Hepatocyte (in vitro differentiated cells): ENCODE measurements at regions not wholly inside any gene's neighbourhood (a gene's known extent, or its start where the extent isn't known, plus 50 kb on each side); places are given as distances from the start of the nearest gene placed in this dataset.

Source experiments
- DNase-seq: peaks from one replicate; pipeline ENCODE4 v3.0.0-alpha.2; 2016; ENCODE audit warnings: low spot score
- H2AFZ ChIP-seq: fragments of 200-600 bp; sonication (generic); 2 replicates; pipeline ENCODE4 v1.6.0; 2016; ENCODE audit warnings: antibody characterized with exemption, mild to moderate bottlenecking
- H3K27ac ChIP-seq: fragments of 200-600 bp; sonication (generic); 2 replicates; pipeline ENCODE4 v1.5.1; 2016; ENCODE audit warnings: mild to moderate bottlenecking
- H3K27me3 ChIP-seq: fragments of 200-600 bp; sonication (generic); 2 replicates; pipeline ENCODE4 v1.6.1; 2016
- H3K36me3 ChIP-seq: fragments of 200-600 bp; sonication (generic); replicated peaks from 2 replicates; pipeline ENCODE4 v1.5.1; 2016; ENCODE audit warnings: low read depth; ENCODE audit not compliant: insufficient read depth
- H3K4me1 ChIP-seq: fragments of 200-600 bp; sonication (generic); 2 replicates; pipeline ENCODE4 v1.5.1; 2016; ENCODE audit warnings: mild to moderate bottlenecking, moderate library complexity; ENCODE audit not compliant: insufficient read depth
- H3K4me2 ChIP-seq: fragments of 200-600 bp; sonication (generic); 2 replicates; pipeline ENCODE4 v1.6.0; 2016
- H3K4me3 ChIP-seq: fragments of 200-600 bp; sonication (generic); 2 replicates; pipeline ENCODE4 v1.5.1; 2016; ENCODE audit warnings: mild to moderate bottlenecking
- H3K79me2 ChIP-seq: fragments of 200-600 bp; sonication (generic); 2 replicates; pipeline ENCODE4 v1.6.0; 2017; ENCODE audit warnings: mild to moderate bottlenecking
- H3K9me2 ChIP-seq: fragments of 200-600 bp; sonication (generic); replicated peaks from 2 replicates; pipeline ENCODE4 v1.6.0; 2017; ENCODE audit warnings: mild to moderate bottlenecking; ENCODE audit not compliant: insufficient read depth
- H3K9me3 ChIP-seq: fragments of 200-600 bp; sonication (generic); 2 replicates; pipeline ENCODE4 v1.5.1; 2016; ENCODE audit warnings: low read depth, mild to moderate bottlenecking
- H4K20me1 ChIP-seq: fragments of 200-600 bp; sonication (generic); 2 replicates; pipeline ENCODE4 v1.6.0; 2016; ENCODE audit warnings: mild to moderate bottlenecking; ENCODE audit not compliant: insufficient read depth, poor library complexity, severe bottlenecking
- EZH2 ChIP-seq: fragments of 200-600 bp; sonication (generic); IDR thresholded peaks from 2 replicates; pipeline ENCODE4 v1.6.1; 2016; ENCODE audit warnings: antibody characterized with exemption, mild to moderate bottlenecking, borderline replicate concordance
- EZH2phosphoT487 ChIP-seq: fragments of 200-600 bp; sonication (generic); IDR thresholded peaks from one replicate; pipeline ENCODE4 v1.6.1; 2018; ENCODE audit warnings: antibody characterized with exemption, mild to moderate bottlenecking, low read depth, moderate library complexity; ENCODE audit not compliant: unreplicated experiment, severe bottlenecking
- WGBS: methylation state at CpG from one replicate; pipeline ENCODE4 v1.1.6; 2016; ENCODE audit warnings: low lambda C conversion rate; ENCODE audit errors: missing lambda C conversion rate; 5-methylcytosine and 5-hydroxymethylcytosine counted together
- TF ChIP-seq, protein P1 (sequence below): fragments of 200-600 bp; sonication (generic); IDR thresholded peaks from 2 replicates; pipeline ENCODE4 v1.5.1; 2016; ENCODE audit warnings: antibody characterized with exemption, mild to moderate bottlenecking; ENCODE audit not compliant: poor library complexity

DNA sequence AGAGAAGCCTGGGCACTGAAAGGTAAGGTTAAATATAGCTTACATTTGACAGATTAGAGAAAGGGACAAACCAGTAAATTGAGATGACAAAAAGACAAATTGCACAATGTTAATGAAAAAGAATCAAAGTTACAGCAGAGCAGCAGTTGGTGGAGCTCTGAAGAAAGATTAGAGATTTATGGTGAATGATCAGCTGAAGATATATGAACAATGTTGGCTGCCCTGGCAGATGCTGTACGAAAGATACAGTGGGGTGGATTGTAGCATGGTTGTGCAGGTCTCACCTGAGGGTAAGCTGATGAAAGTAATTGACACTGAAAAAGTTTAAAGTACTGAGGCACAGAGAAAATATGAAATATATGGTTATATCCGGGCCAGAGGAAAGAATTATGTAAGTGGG lies 492.1 kb downstream of the ARHGEF28 start:
- Histone ChIP-seq H3K79me2 (no peaks in the 10 kb centered on the region), H3K9me2 (no peaks in the 10 kb centered on the region), H2AFZ (no peak overlapping the region), H3K27me3 (no peaks in the 10 kb centered on the region), H3K9me3 (no peaks in the 10 kb centered on the region), H3K36me3 (no peaks in the 10 kb centered on the region), H3K27ac (no peak overlapping the region), H3K4me1 (peaks cover 7% of the 10 kb centered on the region), H3K4me2 (no peak overlapping the region), H3K4me3 (no peak overlapping the region), H4K20me1 (no peaks in the 10 kb centered on the region)
- TF ChIP-seq EZH2phosphoT487 (no peak), EZH2 (no peak)
- TF ChIP-seq, protein P1, sequence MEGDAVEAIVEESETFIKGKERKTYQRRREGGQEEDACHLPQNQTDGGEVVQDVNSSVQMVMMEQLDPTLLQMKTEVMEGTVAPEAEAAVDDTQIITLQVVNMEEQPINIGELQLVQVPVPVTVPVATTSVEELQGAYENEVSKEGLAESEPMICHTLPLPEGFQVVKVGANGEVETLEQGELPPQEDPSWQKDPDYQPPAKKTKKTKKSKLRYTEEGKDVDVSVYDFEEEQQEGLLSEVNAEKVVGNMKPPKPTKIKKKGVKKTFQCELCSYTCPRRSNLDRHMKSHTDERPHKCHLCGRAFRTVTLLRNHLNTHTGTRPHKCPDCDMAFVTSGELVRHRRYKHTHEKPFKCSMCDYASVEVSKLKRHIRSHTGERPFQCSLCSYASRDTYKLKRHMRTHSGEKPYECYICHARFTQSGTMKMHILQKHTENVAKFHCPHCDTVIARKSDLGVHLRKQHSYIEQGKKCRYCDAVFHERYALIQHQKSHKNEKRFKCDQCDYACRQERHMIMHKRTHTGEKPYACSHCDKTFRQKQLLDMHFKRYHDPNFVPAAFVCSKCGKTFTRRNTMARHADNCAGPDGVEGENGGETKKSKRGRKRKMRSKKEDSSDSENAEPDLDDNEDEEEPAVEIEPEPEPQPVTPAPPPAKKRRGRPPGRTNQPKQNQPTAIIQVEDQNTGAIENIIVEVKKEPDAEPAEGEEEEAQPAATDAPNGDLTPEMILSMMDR: no peak
- WGBS: 70% methylated on average over 2 of the region's 2 CpGs
- DNase-seq: no peak

DNA sequence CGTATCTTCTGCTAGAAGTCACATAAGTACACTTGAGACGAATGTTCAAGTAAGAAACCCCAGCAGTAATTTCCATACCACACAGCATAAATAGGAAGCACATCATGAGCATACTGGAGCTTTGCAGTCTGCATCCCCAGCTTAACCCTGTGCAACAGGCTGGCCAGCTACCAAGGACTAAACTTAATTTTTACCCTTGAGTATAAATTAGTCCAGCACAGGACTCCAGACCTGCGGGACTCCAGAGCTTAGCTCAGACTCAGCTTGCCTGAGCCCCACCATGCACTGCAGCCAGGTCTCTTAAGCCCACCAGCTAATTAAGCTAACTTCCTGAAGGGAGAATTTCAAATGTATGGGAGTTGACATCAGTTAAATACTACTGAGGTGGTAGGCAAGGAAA lies 491.0 kb downstream of the ARHGEF28 start:
- no peak overlapping the region for H3K27ac ChIP-seq
- TF ChIP-seq EZH2phosphoT487 (no peak), EZH2 (no peak)
- TF ChIP-seq, protein P1: no peak
- H3K9me2 ChIP-seq: no peaks in the 10 kb centered on the region
- no peaks in the 10 kb centered on the region for H3K79me2 ChIP-seq
- no peaks in the 10 kb centered on the region for H3K36me3 ChIP-seq
- no peak overlapping the region for H3K4me3 ChIP-seq
- H3K9me3 ChIP-seq: no peaks in the 10 kb centered on the region
- peaks cover 17% of the 10 kb centered on the region for H3K4me1 ChIP-seq
- no peaks in the 10 kb centered on the region for H3K27me3 ChIP-seq
- no peak overlapping the region for H3K4me2 ChIP-seq
- no peak for DNase-seq
- no peak overlapping the region for H2AFZ ChIP-seq
- WGBS: 79% methylated on average over 3 of the region's 3 CpGs
- H4K20me1 ChIP-seq: no peaks in the 10 kb centered on the region

DNA sequence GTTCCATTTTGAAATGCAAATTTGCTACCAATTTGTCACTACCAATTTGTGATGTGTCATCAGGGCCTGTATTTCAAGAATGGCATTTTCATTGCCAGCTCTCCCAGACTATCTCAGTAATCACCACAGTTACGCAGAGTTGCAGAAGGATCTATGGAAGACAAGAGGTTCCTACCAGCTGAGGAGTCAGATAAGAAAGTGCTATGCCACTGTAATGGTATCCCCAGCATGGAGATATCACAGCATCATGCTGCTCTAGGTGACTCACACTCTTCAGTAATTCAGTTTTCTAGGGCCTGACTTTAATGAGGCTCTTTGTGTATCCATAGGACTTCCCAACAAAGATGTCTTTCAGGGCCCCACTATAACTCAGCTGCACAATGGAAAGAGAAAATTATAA lies 490.3 kb downstream of the ARHGEF28 start:
- WGBS: 100% methylated on average over 1 of the region's 1 CpG
- no peak for DNase-seq
- H3K36me3 ChIP-seq: no peaks in the 10 kb centered on the region
- H3K4me1 ChIP-seq: peaks cover 19% of the 10 kb centered on the region
- H3K4me3 ChIP-seq: no peak overlapping the region
- H2AFZ ChIP-seq: no peak overlapping the region
- H3K27me3 ChIP-seq: no peaks in the 10 kb centered on the region
- no peaks in the 10 kb centered on the region for H4K20me1 ChIP-seq
- H3K9me2 ChIP-seq: no peaks in the 10 kb centered on the region
- no peaks in the 10 kb centered on the region for H3K79me2 ChIP-seq
- H3K4me2 ChIP-seq: no peak overlapping the region
- H3K27ac ChIP-seq: no peak overlapping the region
- no peaks in the 10 kb centered on the region for H3K9me3 ChIP-seq
- TF ChIP-seq EZH2: no peak
- TF ChIP-seq EZH2phosphoT487: no peak
- TF ChIP-seq, protein P1: no peak

DNA sequence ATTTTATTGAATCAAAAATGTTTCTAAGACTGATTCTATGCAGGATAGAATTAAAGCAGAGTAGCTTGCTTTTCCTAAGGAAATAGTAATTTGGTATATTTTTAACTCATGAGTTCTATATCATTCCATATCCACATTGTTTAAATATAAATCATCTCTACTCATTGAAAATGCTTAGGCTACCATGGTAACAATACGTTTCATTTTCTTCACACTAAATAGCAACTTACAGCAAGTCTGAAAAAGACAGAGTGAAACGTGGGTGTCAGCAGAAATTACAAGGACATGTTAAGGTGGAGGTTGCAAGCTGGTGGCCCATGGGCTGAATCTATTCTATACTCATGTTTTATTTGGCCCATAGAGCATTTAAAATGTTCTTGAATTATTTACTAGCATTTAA lies 487.9 kb downstream of the ARHGEF28 start:
- no peaks in the 10 kb centered on the region for H3K36me3 ChIP-seq
- H3K27me3 ChIP-seq: no peaks in the 10 kb centered on the region
- H3K4me1 ChIP-seq: peaks cover 19% of the 10 kb centered on the region
- no peak overlapping the region for H3K4me2 ChIP-seq
- no peaks in the 10 kb centered on the region for H3K79me2 ChIP-seq
- H4K20me1 ChIP-seq: no peaks in the 10 kb centered on the region
- H2AFZ ChIP-seq: no peak overlapping the region
- no peak overlapping the region for H3K4me3 ChIP-seq
- WGBS: 80% methylated on average over 2 of the region's 2 CpGs
- no peak overlapping the region for H3K27ac ChIP-seq
- TF ChIP-seq EZH2 (no peak), EZH2phosphoT487 (no peak)
- TF ChIP-seq, protein P1: no peak
- H3K9me2 ChIP-seq: no peaks in the 10 kb centered on the region
- DNase-seq: no peak
- H3K9me3 ChIP-seq: no peaks in the 10 kb centered on the region
